BJ (cell line): ENCODE measurements at regions not wholly inside any gene's neighbourhood (a gene's known extent, or its start where the extent isn't known, plus 50 kb on each side); places are given as distances from the start of the nearest gene placed in this dataset.

Experiments
- CTCF ChIA-PET: fragments of 350-600 bp; formaldehyde crosslinking; extraction: SDS; loops from one replicate; lab custom pipeline; 2021; ENCODE audit warnings: antibody characterized with exemption, inconsistent platforms; lab: Yijun Ruan, JAX
- POLR2A ChIA-PET: fragments of 300-600 bp; sonication (Branson Sonifier 250); formaldehyde crosslinking; extraction: SDS; loops from one replicate; lab custom pipeline; 2021; ENCODE audit warnings: antibody characterized with exemption; lab: Charles Lee
- DNase-seq: peaks from one replicate; pipeline ENCODE4 v3.0.0-alpha.2; 2011; ENCODE audit warnings: low read depth
- H3K27me3 ChIP-seq: 2 replicates; pipeline ENCODE4 v1.6.0; 2011; ENCODE audit warnings: low read length; ENCODE audit not compliant: control insufficient read depth, insufficient read depth
- H3K36me3 ChIP-seq: 2 replicates; pipeline ENCODE4 v1.5.1; 2011; ENCODE audit warnings: low read length; ENCODE audit not compliant: control insufficient read depth, insufficient read depth
- H3K4me3 ChIP-seq: 2 replicates; pipeline ENCODE4 v1.5.1; 2011; ENCODE audit warnings: low read depth, mild to moderate bottlenecking, control low read depth, low read length
- CTCF ChIP-seq: IDR thresholded peaks from 2 replicates; pipeline ENCODE4 v1.5.1; 2011; ENCODE audit warnings: low read depth, mild to moderate bottlenecking, control low read depth, inconsistent platforms, low read length, moderate library complexity; ENCODE audit not compliant: insufficient read depth

GRCh38 chr11:123254357-123254756 is 59.3 kb upstream of the CLMP start:
- H3K4me3 ChIP-seq, result no peak overlapping the region
- no peak for TF ChIP-seq CTCF
- no peaks in the 10 kb centered on the region for H3K36me3 ChIP-seq
- no peak for DNase-seq
- CTCF ChIA-PET, result interaction anchor here (0.6 to 1.3 kb wide), 3 partner anchors 17 to 143 kb away, joined by 3 to 5 read pairs (median 3); no protein-coding TSS in a partner anchor
- no peaks in the 10 kb centered on the region for H3K27me3 ChIP-seq
- POLR2A ChIA-PET, result no interaction called here

- no peak for DNase-seq
- ChIA-PET CTCF (interaction anchor here (1.0 to 1.3 kb wide), 3 partner anchors 9 to 142 kb away, joined by 3 to 5 read pairs (median 3); no protein-coding TSS in a partner anchor), POLR2A (interaction anchor here (0.6 kb wide), 1 partner anchor 10 kb away, joined by 3 read pairs; no protein-coding TSS in a partner anchor)
- no peaks in the 10 kb centered on the region for H3K27me3 ChIP-seq
- H3K36me3 ChIP-seq, result no peaks in the 10 kb centered on the region
- H3K4me3 ChIP-seq, result no peak overlapping the region
- no peak for TF ChIP-seq CTCF
Observed at GRCh38 chr11:123253911-123254310, 58.9 kb upstream of the CLMP start.

- CTCF ChIA-PET, result interaction anchor here (1.0 to 2.7 kb wide), 2 partner anchors 8 to 10 kb away, joined by 3 to 22 read pairs; no protein-coding TSS in a partner anchor
- no peak for DNase-seq
Observed at GRCh38 chr11:123253223-123253622, 58.2 kb upstream of the CLMP start.

GRCh38 chr11:123251657-123252344 is 56.8 kb upstream of the CLMP start:
- DNase-seq, result no peak
- no peaks in the 10 kb centered on the region for H3K36me3 ChIP-seq
- ChIA-PET POLR2A (interaction anchor here (1.4 kb wide), 1 partner anchor 89 kb away, joined by 4 read pairs; no protein-coding TSS in a partner anchor), CTCF (interaction anchor here (0.6 to 4.1 kb wide), 12 partner anchors 9 to 227 kb away, joined by 3 to 26 read pairs (median 4); no protein-coding TSS in a partner anchor)
- H3K4me3 ChIP-seq, result no peak overlapping the region
- TF ChIP-seq CTCF, result no peak
- H3K27me3 ChIP-seq, result no peaks in the 10 kb centered on the region

More at GRCh38 chr11:123253223-123253622, 58.2 kb upstream of the CLMP start:
- Histone ChIP-seq H3K27me3 (no peaks in the 10 kb centered on the region), H3K4me3 (no peak overlapping the region), H3K36me3 (no peaks in the 10 kb centered on the region)
- POLR2A ChIA-PET, result interaction anchor here (0.6 kb wide), 1 partner anchor 134 kb away, joined by 6 read pairs; no protein-coding TSS in a partner anchor
- no peak for TF ChIP-seq CTCF

- no peaks in the 10 kb centered on the region for H3K27me3 ChIP-seq
- no peak overlapping the region for H3K4me3 ChIP-seq
- DNase-seq, result no peak
- no peak for TF ChIP-seq CTCF
- ChIA-PET CTCF (interaction anchor here (0.7 to 4.1 kb wide), 12 partner anchors 10 to 228 kb away, joined by 3 to 26 read pairs (median 4); no protein-coding TSS in a partner anchor), POLR2A (interaction anchor here (1.4 kb wide), 1 partner anchor 89 kb away, joined by 4 read pairs; no protein-coding TSS in a partner anchor)
- no peaks in the 10 kb centered on the region for H3K36me3 ChIP-seq
Observed at GRCh38 chr11:123250892-123251656, 56.0 kb upstream of the CLMP start.
